IPS DF 4.7 (cell line): ENCODE measurements at regions not wholly inside any gene's neighbourhood (a gene's known extent, or its start where the extent isn't known, plus 50 kb on each side); places are given as distances from the start of the nearest gene placed in this dataset.

Experiments
- DNase-seq: peaks from one replicate; pipeline ENCODE4 v3.0.0-alpha.2; 2013; ENCODE audit warnings: low spot score; ENCODE audit errors: extremely low read depth

GRCh38 chr3:34365771-34366170, 567.3 kb downstream of the PDCD6IP start:
- no peak for DNase-seq

- no peak for DNase-seq
Measured at GRCh38 chr3:34367521-34367920, 569.1 kb downstream of the PDCD6IP start.

GRCh38 chr3:34374521-34374920, 576.1 kb downstream of the PDCD6IP start:
- DNase-seq = no peak

GRCh38 chr3:34376691-34377090, 578.3 kb downstream of the PDCD6IP start:
- no peak for DNase-seq

GRCh38 chr3:34377961-34378360, 579.5 kb downstream of the PDCD6IP start:
- DNase-seq = no peak

- no peak for DNase-seq
Measured at GRCh38 chr3:34381243-34381642, 582.8 kb downstream of the PDCD6IP start.

- no peak for DNase-seq
Measured at GRCh38 chr3:34382859-34383258, 584.4 kb downstream of the PDCD6IP start.

- DNase-seq = no peak
Measured at GRCh38 chr3:34386309-34386708, 587.9 kb downstream of the PDCD6IP start.

GRCh38 chr3:34387826-34388564, 589.6 kb downstream of the PDCD6IP start:
- no peak for DNase-seq

- no peak for DNase-seq
Measured at GRCh38 chr3:34388830-34389229, 590.4 kb downstream of the PDCD6IP start.

GRCh38 chr3:34394978-34395748, 596.7 kb downstream of the PDCD6IP start:
- no peak for DNase-seq

- no peak for DNase-seq
Measured at GRCh38 chr3:34396288-34396687, 597.9 kb downstream of the PDCD6IP start.

- DNase-seq = no peak
Measured at GRCh38 chr3:34396956-34397355, 598.5 kb downstream of the PDCD6IP start.

GRCh38 chr3:34399401-34399800, 601.0 kb downstream of the PDCD6IP start:
- no peak for DNase-seq

GRCh38 chr3:34405159-34405558, 606.7 kb downstream of the PDCD6IP start:
- no peak for DNase-seq

- DNase-seq = no peak
Measured at GRCh38 chr3:34407281-34407680, 608.9 kb downstream of the PDCD6IP start.

- DNase-seq = no peak
Measured at GRCh38 chr3:34408088-34408487, 609.7 kb downstream of the PDCD6IP start.

GRCh38 chr3:34411596-34411995, 613.2 kb downstream of the PDCD6IP start:
- no peak for DNase-seq

- DNase-seq = no peak
Measured at GRCh38 chr3:34419801-34420200, 621.4 kb downstream of the PDCD6IP start.

GRCh38 chr3:34421762-34422161, 623.3 kb downstream of the PDCD6IP start:
- DNase-seq = no peak

GRCh38 chr3:34439796-34440195, 641.4 kb downstream of the PDCD6IP start:
- no peak for DNase-seq

GRCh38 chr3:34444137-34444536, 645.7 kb downstream of the PDCD6IP start:
- DNase-seq = no peak

- no peak for DNase-seq
Measured at GRCh38 chr3:34449305-34449704, 650.9 kb downstream of the PDCD6IP start.
